HL-60 (cell line): ENCODE measurements at regions not wholly inside any gene's neighbourhood (a gene's known extent, or its start where the extent isn't known, plus 50 kb on each side); places are given as distances from the start of the nearest gene placed in this dataset.
"Not testable (repeated sequence)": the region's sequence is repeated elsewhere in the genome, so short reads cannot be mapped to it uniquely, and the experiment has no call there.

Source experiments
- DNase-seq, 2 experiments: peaks; one replicate each; pipeline ENCODE4 v3.0.0-alpha.2; 2010 to 2020; ENCODE audit warnings: low read depth in 1 of 2, low spot score in 1 of 2
- H3K27ac ChIP-seq: fragments of 250-450 bp; sonication (Bioruptor Pico); replicated peaks from 2 replicates; pipeline ENCODE4 v1.5.1; 2020; ENCODE audit warnings: mild to moderate bottlenecking, moderate library complexity
- H3K27me3 ChIP-seq: fragments of 250-450 bp; sonication (Bioruptor Pico); 2 replicates; pipeline ENCODE4 v1.5.1; 2021; ENCODE audit warnings: mild to moderate bottlenecking, moderate library complexity; ENCODE audit not compliant: insufficient read depth, poor library complexity, severe bottlenecking
- H3K4me3 ChIP-seq: replicated peaks from 2 replicates; pipeline ENCODE4 v1.5.1; 2011; ENCODE audit warnings: mild to moderate bottlenecking, control low read depth, low read length; ENCODE audit not compliant: insufficient read depth
- CTCF ChIP-seq: IDR thresholded peaks from one replicate; pipeline ENCODE4 v1.5.1; 2011; ENCODE audit warnings: low read length, control low read depth, inconsistent platforms; ENCODE audit not compliant: insufficient read depth
- GABPA ChIP-seq: IDR thresholded peaks from 2 replicates; pipeline ENCODE4 v1.6.1; 2012; ENCODE audit warnings: low read depth
- POLR2AphosphoS5 ChIP-seq: IDR thresholded peaks from 2 replicates; pipeline ENCODE4 v1.6.1; 2012; ENCODE audit warnings: low read depth
- REST ChIP-seq: IDR thresholded peaks from 2 replicates; pipeline ENCODE4 v1.6.1; 2012; ENCODE audit warnings: low read depth; ENCODE audit not compliant: insufficient replicate concordance
- SPI1 ChIP-seq: IDR thresholded peaks from 2 replicates; pipeline ENCODE4 v1.6.1; 2012; ENCODE audit warnings: low read depth, mild to moderate bottlenecking, borderline replicate concordance

DNA sequence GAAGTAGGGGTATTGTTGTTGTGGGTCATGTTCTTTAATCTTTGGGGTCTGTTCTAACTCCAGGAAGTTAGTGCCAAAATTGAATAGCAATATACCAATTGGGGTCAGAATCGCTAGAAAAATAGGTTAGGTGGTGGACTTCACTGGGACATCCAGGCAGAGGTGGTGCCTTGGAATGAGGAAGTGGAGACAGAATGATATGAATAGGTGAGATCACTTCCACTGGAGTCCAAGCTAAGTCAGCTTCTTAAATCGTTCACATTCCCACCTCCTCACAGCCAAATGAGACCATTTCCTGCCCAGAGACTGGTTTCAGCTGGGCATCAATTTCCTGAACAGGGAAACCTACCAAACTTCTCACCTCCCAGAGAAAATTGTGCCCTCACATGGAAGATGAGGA, 137.8 kb upstream of the RAB4A start:
- Histone ChIP-seq H3K4me3 (no peak overlapping the region), H3K27ac (no peak overlapping the region), H3K27me3 (no peaks in the 10 kb centered on the region)
- TF ChIP-seq POLR2AphosphoS5 (no peak), SPI1 (peak; percentile 89; the same call in 1 of the 2 replicates)
- DNase-seq: no peak

DNA sequence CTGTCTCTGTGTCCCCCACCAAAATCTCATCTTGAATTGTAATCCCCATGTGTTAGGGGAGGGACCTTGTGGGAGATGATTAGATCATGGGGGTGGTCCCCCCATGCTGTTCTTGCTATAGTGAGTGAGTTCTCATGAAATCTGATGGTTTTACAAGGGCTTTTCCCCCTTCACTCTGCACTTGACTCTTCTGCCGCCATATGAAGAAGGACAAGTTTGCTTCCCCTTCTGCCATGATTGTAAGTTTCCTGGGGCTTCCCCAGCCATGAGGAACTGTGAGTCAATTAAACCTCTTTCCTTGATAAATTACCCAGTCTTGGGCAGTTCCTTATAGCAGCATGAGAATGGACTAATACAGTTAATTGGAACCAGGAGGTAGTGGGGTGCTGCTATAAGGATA, 137.1 kb upstream of the RAB4A start:
- H3K27me3 ChIP-seq: no peaks in the 10 kb centered on the region
- TF ChIP-seq SPI1 (peak; percentile 36; the same call in 1 of the 2 replicates), GABPA (no peak)
- no peak overlapping the region for H3K4me3 ChIP-seq
- peak in 1 of 2 experiments; percentile 43 for DNase-seq
- H3K27ac ChIP-seq: no peak overlapping the region

- H3K27ac ChIP-seq, DNase-seq, H3K4me3 ChIP-seq, H3K27me3 ChIP-seq: not testable (repeated sequence)
Measured at GRCh38 chr1:229134381-229135217, 136.3 kb upstream of the RAB4A start.

- Histone ChIP-seq H3K4me3 (no peak overlapping the region), H3K27ac (no peak overlapping the region), H3K27me3 (no peaks in the 10 kb centered on the region)
- no peak for TF ChIP-seq CTCF
- no peak for TF ChIP-seq REST
- no peak for TF ChIP-seq POLR2AphosphoS5
- no peak for TF ChIP-seq GABPA
- TF ChIP-seq SPI1: no peak
- no peak for DNase-seq
Measured at GRCh38 chr1:229135773-229136172, 135.1 kb upstream of the RAB4A start.

DNA sequence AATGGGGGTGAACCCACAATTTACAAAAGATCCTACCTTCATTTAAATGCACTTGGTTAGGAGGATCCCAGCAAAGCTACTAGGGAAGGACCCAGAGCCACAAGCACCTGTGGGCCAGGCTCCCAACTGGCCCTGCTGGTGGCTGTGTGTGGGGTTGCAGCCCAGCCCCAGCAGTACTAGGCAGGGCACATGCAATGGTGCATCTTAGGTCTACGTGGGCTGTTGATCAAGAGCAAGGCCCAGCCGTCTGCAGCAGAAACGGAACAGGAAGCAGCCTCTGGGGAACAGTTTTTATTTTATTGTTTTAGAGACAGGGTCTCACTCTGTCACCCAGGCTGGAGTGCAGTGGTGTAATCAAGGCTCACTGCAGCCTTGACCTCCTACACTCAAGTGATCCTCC, 134.1 kb upstream of the RAB4A start:
- TF ChIP-seq CTCF (no peak), POLR2AphosphoS5 (peak; percentile 53), SPI1 (no peak)
- DNase-seq: peak; percentile 60 to 61
- Histone ChIP-seq H3K27ac (peak overlapping the region; percentile 39), H3K4me3 (no peak overlapping the region), H3K27me3 (no peaks in the 10 kb centered on the region)

DNA sequence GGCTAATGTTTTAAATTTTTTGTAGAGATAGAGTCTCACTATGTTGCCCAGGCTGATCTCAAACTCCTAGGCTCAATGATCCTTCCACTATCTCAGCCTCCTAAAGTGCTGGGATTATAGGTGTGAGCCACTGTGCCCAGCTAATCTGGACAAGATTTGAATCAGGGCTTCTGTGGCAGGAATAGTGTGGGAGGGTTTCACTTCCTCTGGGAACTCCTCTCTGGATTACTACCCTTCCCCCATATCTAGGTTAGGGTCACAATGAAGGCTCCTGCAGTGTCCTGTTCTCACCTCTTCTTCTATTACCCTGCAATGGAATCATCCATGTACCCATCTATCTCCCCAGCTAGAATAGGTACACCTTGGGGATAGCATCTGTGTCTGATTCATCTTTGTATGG, 133.6 kb upstream of the RAB4A start:
- TF ChIP-seq SPI1: 0 out of 2 replicates have a peak, but pooled peaks have one; percentile 1
- no peak for TF ChIP-seq REST
- no peak for TF ChIP-seq CTCF
- H3K27me3 ChIP-seq: no peaks in the 10 kb centered on the region
- H3K27ac ChIP-seq: peak overlapping the region; percentile 39
- no peak for DNase-seq
- no peak overlapping the region for H3K4me3 ChIP-seq
